ENCODE measurements at regions not wholly inside any gene's neighbourhood (a gene's known extent, or its start where the extent isn't known, plus 50 kb on each side); places are given as distances from the start of the nearest gene placed in this dataset.

DNA sequence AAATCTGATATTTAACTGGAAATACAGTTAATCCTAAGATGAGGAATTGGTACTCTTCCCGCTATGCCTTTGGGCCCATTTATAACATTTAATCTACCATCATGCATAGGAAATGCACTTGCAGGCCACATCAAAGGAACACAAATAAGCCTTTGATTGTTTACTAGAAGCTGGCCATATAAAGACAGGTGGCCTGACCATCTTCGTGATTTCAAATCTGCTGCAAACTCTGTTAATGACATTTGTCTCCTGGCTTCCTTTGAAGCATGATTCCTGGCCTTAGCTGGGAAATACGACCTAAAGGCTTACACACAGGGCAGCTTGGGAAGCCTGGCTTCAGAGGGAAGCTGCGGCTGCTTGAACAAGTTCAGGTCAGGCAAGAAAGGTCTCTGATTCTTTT, 552.1 kb downstream of the CDH26 start:
- TF ChIP-seq EZH2 (IDR thresholded peaks at IDR 0.05; ENCODE audit: low read length, unreplicated experiment) (no peak), CTCF (conservative IDR thresholded peaks at IDR 0.05; ENCODE audit: low read depth, low read length) (no peak)
